Body of pancreas (tissue), 4 donors: ENCODE measurements at regions not wholly inside any gene's neighbourhood (a gene's known extent, or its start where the extent isn't known, plus 50 kb on each side); places are given as distances from the start of the nearest gene placed in this dataset.

Experiments
- POLR2A ChIP-seq, 3 donors: fragments of 450-650 bp; IDR thresholded peaks; one replicate each; pipeline ENCODE4 v1.6.1; 2016; ENCODE audit warnings: antibody characterized with exemption in 3 of 3, mild to moderate bottlenecking in 2 of 3
- TF ChIP-seq, protein P1 (sequence below), 7 experiments: fragments of 450-650 bp in 4 of 7; fragments of 200-600 bp in 3 of 7; sonication (generic) in 3 of 7; IDR thresholded peaks; one replicate each; pipeline ENCODE4 v1.5.1; 2016 to 2019; ENCODE audit warnings: antibody characterized with exemption in 7 of 7

DNA sequence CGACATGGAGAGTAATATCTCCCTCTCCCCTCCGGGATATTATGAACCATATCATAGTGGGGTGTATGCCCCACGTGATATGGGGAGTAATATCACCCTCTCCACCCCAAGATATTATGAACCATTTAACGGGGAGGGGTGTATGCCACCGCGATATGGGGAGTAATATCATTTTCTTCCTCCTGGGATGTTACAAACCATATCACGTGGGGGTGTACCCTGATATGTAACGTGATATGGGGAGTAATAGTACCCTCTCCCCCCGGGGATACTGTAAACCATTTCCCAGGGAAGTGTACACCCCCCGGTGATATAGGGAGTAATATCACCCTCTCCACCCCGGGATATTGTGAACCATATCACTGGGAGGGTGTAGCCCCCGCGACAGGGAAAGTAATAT, 62.1 kb downstream of the ERICH4 start:
- TF ChIP-seq, protein P1, sequence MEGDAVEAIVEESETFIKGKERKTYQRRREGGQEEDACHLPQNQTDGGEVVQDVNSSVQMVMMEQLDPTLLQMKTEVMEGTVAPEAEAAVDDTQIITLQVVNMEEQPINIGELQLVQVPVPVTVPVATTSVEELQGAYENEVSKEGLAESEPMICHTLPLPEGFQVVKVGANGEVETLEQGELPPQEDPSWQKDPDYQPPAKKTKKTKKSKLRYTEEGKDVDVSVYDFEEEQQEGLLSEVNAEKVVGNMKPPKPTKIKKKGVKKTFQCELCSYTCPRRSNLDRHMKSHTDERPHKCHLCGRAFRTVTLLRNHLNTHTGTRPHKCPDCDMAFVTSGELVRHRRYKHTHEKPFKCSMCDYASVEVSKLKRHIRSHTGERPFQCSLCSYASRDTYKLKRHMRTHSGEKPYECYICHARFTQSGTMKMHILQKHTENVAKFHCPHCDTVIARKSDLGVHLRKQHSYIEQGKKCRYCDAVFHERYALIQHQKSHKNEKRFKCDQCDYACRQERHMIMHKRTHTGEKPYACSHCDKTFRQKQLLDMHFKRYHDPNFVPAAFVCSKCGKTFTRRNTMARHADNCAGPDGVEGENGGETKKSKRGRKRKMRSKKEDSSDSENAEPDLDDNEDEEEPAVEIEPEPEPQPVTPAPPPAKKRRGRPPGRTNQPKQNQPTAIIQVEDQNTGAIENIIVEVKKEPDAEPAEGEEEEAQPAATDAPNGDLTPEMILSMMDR (IDR thresholded peaks at IDR 0.05), result no peak
- TF ChIP-seq POLR2A (IDR thresholded peaks at IDR 0.05), result no peak
